H9 (cell line): ENCODE measurements at regions not wholly inside any gene's neighbourhood (a gene's known extent, or its start where the extent isn't known, plus 50 kb on each side); places are given as distances from the start of the nearest gene placed in this dataset.

Experiments used
- DNase-seq: peaks from one replicate; pipeline ENCODE4 v3.0.0-alpha.2; 2017
- H2AFZ ChIP-seq: one replicate; pipeline ENCODE4 v1.6.1; 2013; ENCODE audit warnings: mild to moderate bottlenecking, low read length, control low read depth, moderate library complexity
- H2AK5ac ChIP-seq: 2 replicates; pipeline ENCODE4 v1.6.1; 2013; ENCODE audit warnings: low read length, control low read depth, mixed read lengths; ENCODE audit not compliant: insufficient read length
- H2BK120ac ChIP-seq: one replicate; pipeline ENCODE4 v1.6.1; 2013; ENCODE audit warnings: low read depth, mild to moderate bottlenecking, low read length, control low read depth, inconsistent platforms; ENCODE audit not compliant: poor library complexity, severe bottlenecking
- H2BK12ac ChIP-seq: 2 replicates; pipeline ENCODE4 v1.6.1; 2013; ENCODE audit warnings: low read length, control low read depth, mixed read lengths, low read depth; ENCODE audit not compliant: insufficient read length
- H2BK15ac ChIP-seq: 2 replicates; pipeline ENCODE4 v1.6.1; 2013; ENCODE audit warnings: low read depth, low read length, control low read depth
- H2BK20ac ChIP-seq: one replicate; pipeline ENCODE4 v1.6.1; 2013; ENCODE audit warnings: low read depth, mild to moderate bottlenecking, low read length, control low read depth, inconsistent platforms; ENCODE audit not compliant: poor library complexity, severe bottlenecking
- H2BK5ac ChIP-seq: 2 replicates; pipeline ENCODE4 v1.6.1; 2013; ENCODE audit warnings: low read length, control low read depth, mixed read lengths; ENCODE audit not compliant: insufficient read length
- H3K14ac ChIP-seq: 2 replicates; pipeline ENCODE4 v1.6.1; 2013; ENCODE audit warnings: low read length, control low read depth; ENCODE audit not compliant: insufficient read depth
- H3K18ac ChIP-seq: 2 replicates; pipeline ENCODE4 v1.6.1; 2013; ENCODE audit warnings: low read depth, mild to moderate bottlenecking, mixed read lengths, low read length, control low read depth; ENCODE audit not compliant: insufficient read length
- H3K23ac ChIP-seq: 2 replicates; pipeline ENCODE4 v1.6.1; 2013; ENCODE audit warnings: low read length, control low read depth, mixed read lengths, low read depth; ENCODE audit not compliant: insufficient read length
- H3K23me2 ChIP-seq: 2 replicates; pipeline ENCODE4 v1.6.1; 2013; ENCODE audit warnings: low read depth, mild to moderate bottlenecking, mixed read lengths, low read length, control low read depth; ENCODE audit not compliant: insufficient read length, poor library complexity, severe bottlenecking
- H3K27ac ChIP-seq: 2 replicates; pipeline ENCODE4 v1.5.1; 2013; ENCODE audit warnings: low read length, control low read depth, mixed read lengths, low read depth; ENCODE audit not compliant: insufficient read length
- H3K27me3 ChIP-seq: 2 replicates; pipeline ENCODE4 v1.6.1; 2013; ENCODE audit warnings: low read length, control low read depth, inconsistent platforms; ENCODE audit not compliant: insufficient read depth
- H3K4ac ChIP-seq: 2 replicates; pipeline ENCODE4 v1.6.1; 2013; ENCODE audit warnings: low read depth, mild to moderate bottlenecking, control low read depth, inconsistent platforms, low read length, moderate library complexity
- H3K4me1 ChIP-seq: 2 replicates; pipeline ENCODE4 v1.6.1; 2013; ENCODE audit warnings: low read length, control low read depth, inconsistent platforms; ENCODE audit not compliant: insufficient read depth
- H3K4me2 ChIP-seq: 2 replicates; pipeline ENCODE4 v1.6.1; 2013; ENCODE audit warnings: low read length, control low read depth, mixed read lengths; ENCODE audit not compliant: insufficient read length, insufficient read depth
- H3K56ac ChIP-seq: 2 replicates; pipeline ENCODE4 v1.6.1; 2013; ENCODE audit warnings: low read depth, mild to moderate bottlenecking, mixed read lengths, low read length, control low read depth; ENCODE audit not compliant: insufficient read length
- H3K79me1 ChIP-seq: 2 replicates; pipeline ENCODE4 v1.6.1; 2013; ENCODE audit warnings: low read depth, mild to moderate bottlenecking, moderate library complexity, low read length, control low read depth, inconsistent platforms; ENCODE audit not compliant: insufficient read depth, poor library complexity, severe bottlenecking
- H3K79me2 ChIP-seq: 2 replicates; pipeline ENCODE4 v1.6.1; 2013; ENCODE audit warnings: low read length, control low read depth, inconsistent platforms; ENCODE audit not compliant: insufficient read depth
- H3K9ac ChIP-seq: 2 replicates; pipeline ENCODE4 v1.6.1; 2013; ENCODE audit warnings: low read length, control low read depth, mixed read lengths; ENCODE audit not compliant: insufficient read length; ENCODE audit errors: extremely low read depth
- H3K9me3 ChIP-seq: one replicate; pipeline ENCODE4 v1.6.1; 2013; ENCODE audit warnings: low read depth, low read length, inconsistent platforms; ENCODE audit not compliant: control insufficient read depth
- H3T11ph ChIP-seq: one replicate; pipeline ENCODE4 v1.6.1; 2013; ENCODE audit warnings: mild to moderate bottlenecking, low read length, control low read depth, inconsistent platforms
- H4K20me1 ChIP-seq: one replicate; pipeline ENCODE4 v1.6.1; 2013; ENCODE audit not compliant: control insufficient read depth, insufficient read length, insufficient read depth
- H4K5ac ChIP-seq: 2 replicates; pipeline ENCODE4 v1.6.1; 2013; ENCODE audit warnings: low read depth, mild to moderate bottlenecking, mixed read lengths, low read length, control low read depth; ENCODE audit not compliant: insufficient read length
- H4K8ac ChIP-seq: replicated peaks from 2 replicates; pipeline ENCODE4 v1.6.1; 2013; ENCODE audit warnings: low read length, control low read depth, mixed read lengths, low read depth; ENCODE audit not compliant: insufficient read length
- H4K91ac ChIP-seq: 2 replicates; pipeline ENCODE4 v1.6.1; 2013; ENCODE audit warnings: low read depth, mild to moderate bottlenecking, moderate library complexity, mixed read lengths, low read length, control low read depth; ENCODE audit not compliant: insufficient read length
- H3K27ac Mint-ChIP-seq, 3 experiments: 2 replicates in 2 of 3; 3 replicates in 1 of 3; pipeline ENCODE4 v1.8.0; 2020 to 2021; ENCODE audit warnings: mixed read lengths in 3 of 3, mild to moderate bottlenecking in 1 of 3, moderate library complexity in 1 of 3
- H3K27me3 Mint-ChIP-seq: 2 replicates; pipeline ENCODE4 v1.8.0; 2021; ENCODE audit warnings: low read depth, mild to moderate bottlenecking, moderate library complexity, mixed read lengths
- H3K36me3 Mint-ChIP-seq, 3 experiments: 2 replicates in 2 of 3; 3 replicates in 1 of 3; pipeline ENCODE4 v1.8.0; 2020 to 2021; ENCODE audit warnings: low read depth in 3 of 3, mixed read lengths in 3 of 3; ENCODE audit not compliant: insufficient read depth in 1 of 3
- H3K4me1 Mint-ChIP-seq, 2 experiments: 2 replicates each; pipeline ENCODE4 v1.8.0; 2020; ENCODE audit warnings: mixed read lengths in 2 of 2
- H3K4me3 Mint-ChIP-seq, 2 experiments: 2 replicates in 1 of 2; 3 replicates in 1 of 2; pipeline ENCODE4 v1.8.0; 2020 to 2021; ENCODE audit warnings: mild to moderate bottlenecking in 2 of 2, mixed read lengths in 2 of 2, moderate library complexity in 1 of 2
- H3K9me3 Mint-ChIP-seq, 2 experiments: 2 replicates in 1 of 2; 3 replicates in 1 of 2; pipeline ENCODE4 v1.8.0; 2020; ENCODE audit warnings: mild to moderate bottlenecking in 2 of 2, mixed read lengths in 2 of 2, moderate library complexity in 1 of 2
- CTCF ChIP-seq: fragments of 200-600 bp; sonication (generic); conservative IDR thresholded peaks from 3 replicates; pipeline ENCODE4 v1.8.0; 2021; ENCODE audit warnings: antibody characterized with exemption, mild to moderate bottlenecking
- WGBS: extraction: QIAGEN DNeasy Blood & Tissue Kit; methylation state at CpG from one replicate; pipeline ENCODE4 v1.1.7; 2013; ENCODE audit warnings: missing lambda C conversion rate, low lambda C conversion rate, mixed read lengths; ENCODE audit not compliant: insufficient read length; ENCODE audit errors: extremely low coverage; 5-methylcytosine and 5-hydroxymethylcytosine counted together

- no peak overlapping the region for H2BK5ac ChIP-seq
- Mint-ChIP-seq H3K4me1 (no peaks in the 10 kb centered on the region), H3K36me3 (no peaks in the 10 kb centered on the region), H3K4me3 (no peak overlapping the region), H3K27me3 (no peaks in the 10 kb centered on the region; the same call in 1 of the 2 replicates), H3K27ac (no peak overlapping the region), H3K9me3 (no peaks in the 10 kb centered on the region; a peak in 1 of 5 replicates)
- H3K79me1 ChIP-seq = no peaks in the 10 kb centered on the region
- no peaks in the 10 kb centered on the region for H3K9me3 ChIP-seq
- H3K27me3 ChIP-seq = no peaks in the 10 kb centered on the region
- H2BK120ac ChIP-seq = no peak overlapping the region
- H2BK12ac ChIP-seq = no peak overlapping the region
- DNase-seq = no peak
- H3K18ac ChIP-seq = no peak overlapping the region
- no peak overlapping the region for H4K8ac ChIP-seq
- no peak overlapping the region for H4K5ac ChIP-seq
- H3K14ac ChIP-seq = no peak overlapping the region
- no peak overlapping the region for H3T11ph ChIP-seq
- H3K4ac ChIP-seq = no peak overlapping the region
- no peaks in the 10 kb centered on the region for H3K23me2 ChIP-seq
- TF ChIP-seq CTCF = no peak
- H3K27ac ChIP-seq = no peak overlapping the region
- H4K20me1 ChIP-seq = no peaks in the 10 kb centered on the region
- no peak overlapping the region for H4K91ac ChIP-seq
- no peak overlapping the region for H3K23ac ChIP-seq
- H3K4me2 ChIP-seq = no peak overlapping the region
- no peak overlapping the region for H2BK15ac ChIP-seq
- no peak overlapping the region for H2BK20ac ChIP-seq
- H2AFZ ChIP-seq = no peak overlapping the region
- H3K4me1 ChIP-seq = no peaks in the 10 kb centered on the region
- no CpG with 5 or more reads among the region's 4 CpGs for WGBS
- H2AK5ac ChIP-seq = no peak overlapping the region
- no peak overlapping the region for H3K56ac ChIP-seq
- H3K9ac ChIP-seq = no peak overlapping the region
- no peaks in the 10 kb centered on the region for H3K79me2 ChIP-seq
Observed at GRCh38 chr5:147062427-147062826, 172.4 kb upstream of the STK32A start.
